Neuronal stem cell (in vitro differentiated cells): ENCODE measurements at regions not wholly inside any gene's neighbourhood (a gene's known extent, or its start where the extent isn't known, plus 50 kb on each side); places are given as distances from the start of the nearest gene placed in this dataset.

Experiments
- DNase-seq: peaks from one replicate; pipeline ENCODE4 v3.0.0-alpha.2; 2013; ENCODE audit warnings: low spot score
- H2AFZ ChIP-seq: one replicate; pipeline ENCODE4 v1.6.1; 2013; ENCODE audit warnings: mild to moderate bottlenecking, low read length, inconsistent platforms
- H2AK5ac ChIP-seq: 2 replicates; pipeline ENCODE4 v1.6.1; 2013; ENCODE audit warnings: low read depth, mild to moderate bottlenecking, inconsistent platforms, low read length, moderate library complexity, mixed read lengths
- H2BK120ac ChIP-seq: 2 replicates; pipeline ENCODE4 v1.6.1; 2013; ENCODE audit warnings: low read depth, mild to moderate bottlenecking, inconsistent platforms, low read length, moderate library complexity, mixed read lengths
- H2BK12ac ChIP-seq: one replicate; pipeline ENCODE4 v1.6.1; 2013; ENCODE audit warnings: low read length, inconsistent platforms
- H2BK15ac ChIP-seq: 2 replicates; pipeline ENCODE4 v1.6.1; 2013; ENCODE audit warnings: mild to moderate bottlenecking, low read length, inconsistent platforms, mixed read lengths
- H2BK5ac ChIP-seq: one replicate; pipeline ENCODE4 v1.6.1; 2013; ENCODE audit warnings: inconsistent platforms, mild to moderate bottlenecking, low read length, moderate library complexity
- H3K14ac ChIP-seq: one replicate; pipeline ENCODE4 v1.6.1; 2013; ENCODE audit warnings: low read length, inconsistent platforms
- H3K18ac ChIP-seq: 2 replicates; pipeline ENCODE4 v1.6.1; 2013; ENCODE audit warnings: low read length, inconsistent platforms
- H3K23ac ChIP-seq: 2 replicates; pipeline ENCODE4 v1.6.1; 2013; ENCODE audit warnings: low read depth, mild to moderate bottlenecking, mixed read lengths, low read length, inconsistent platforms; ENCODE audit not compliant: poor library complexity
- H3K27ac ChIP-seq: replicated peaks from 3 replicates; pipeline ENCODE4 v1.5.1; 2013; ENCODE audit warnings: low read length, inconsistent platforms
- H3K27me3 ChIP-seq, 3 experiments: 2 replicates each; pipeline ENCODE4 v1.6.1; 2013; ENCODE audit warnings: low read length in 3 of 3, mild to moderate bottlenecking in 2 of 3, inconsistent platforms in 1 of 3, low read depth in 1 of 3, mixed read lengths in 1 of 3, moderate library complexity in 1 of 3; ENCODE audit not compliant: control insufficient read depth in 3 of 3, insufficient read depth in 3 of 3
- H3K36me3 ChIP-seq, 2 donors: replicated peaks in 1 of 2; 2 replicates each; pipeline ENCODE4 v1.6.1; 2013; ENCODE audit warnings: low read length in 2 of 2; ENCODE audit not compliant: control insufficient read depth in 2 of 2, insufficient read depth in 2 of 2
- H3K4ac ChIP-seq: 2 replicates; pipeline ENCODE4 v1.6.1; 2013; ENCODE audit warnings: inconsistent platforms, mild to moderate bottlenecking, low read length, moderate library complexity
- H3K4me1 ChIP-seq, 2 donors: 1 replicate in 1 of 2; 2 replicates in 1 of 2; pipeline ENCODE4 v1.6.1; 2013; ENCODE audit warnings: low read length in 2 of 2, low read depth in 1 of 2; ENCODE audit not compliant: control insufficient read depth in 2 of 2, insufficient read depth in 1 of 2
- H3K4me2 ChIP-seq: one replicate; pipeline ENCODE4 v1.6.1; 2013; ENCODE audit warnings: mild to moderate bottlenecking, low read length, inconsistent platforms; ENCODE audit not compliant: insufficient read depth, poor library complexity, severe bottlenecking
- H3K4me3 ChIP-seq, 2 donors: 2 replicates each; pipeline ENCODE4 v1.5.1; 2013; ENCODE audit warnings: low read length in 2 of 2, mild to moderate bottlenecking in 2 of 2, inconsistent platforms in 1 of 2, moderate library complexity in 1 of 2
- H3K79me1 ChIP-seq: one replicate; pipeline ENCODE4 v1.6.1; 2013; ENCODE audit warnings: low read depth, mild to moderate bottlenecking, inconsistent platforms, low read length, moderate library complexity
- H3K9ac ChIP-seq: one replicate; pipeline ENCODE4 v1.6.1; 2013; ENCODE audit warnings: mild to moderate bottlenecking, low read depth, low read length, inconsistent platforms; ENCODE audit not compliant: poor library complexity
- H3K9me3 ChIP-seq, 2 donors: replicated peaks in 1 of 2; 2 replicates each; pipeline versions ENCODE3 to v1.6.1; 2013; ENCODE audit warnings: low read length in 2 of 2, mild to moderate bottlenecking in 2 of 2, inconsistent platforms in 1 of 2, low read depth in 1 of 2, mixed read lengths in 1 of 2, moderate library complexity in 1 of 2; ENCODE audit not compliant: control insufficient read depth in 2 of 2, insufficient read depth in 1 of 2
- H4K8ac ChIP-seq: one replicate; pipeline ENCODE4 v1.6.1; 2013; ENCODE audit warnings: low read depth, mild to moderate bottlenecking, inconsistent platforms, low read length, moderate library complexity
- H4K91ac ChIP-seq: one replicate; pipeline ENCODE4 v1.6.1; 2013; ENCODE audit warnings: low read length, low read depth, mild to moderate bottlenecking, inconsistent platforms; ENCODE audit not compliant: poor library complexity
- WGBS, 2 donors: extraction: QIAGEN DNeasy Blood & Tissue Kit; methylation state at CpG; one replicate each; pipeline ENCODE4 v1.1.7; 2013; ENCODE audit warnings: missing lambda C conversion rate in 2 of 2, mixed read lengths in 1 of 2; ENCODE audit not compliant: insufficient read length in 2 of 2, insufficient replicate concordance in 1 of 2; ENCODE audit errors: extremely low coverage in 2 of 2; 5-methylcytosine and 5-hydroxymethylcytosine counted together

DNA sequence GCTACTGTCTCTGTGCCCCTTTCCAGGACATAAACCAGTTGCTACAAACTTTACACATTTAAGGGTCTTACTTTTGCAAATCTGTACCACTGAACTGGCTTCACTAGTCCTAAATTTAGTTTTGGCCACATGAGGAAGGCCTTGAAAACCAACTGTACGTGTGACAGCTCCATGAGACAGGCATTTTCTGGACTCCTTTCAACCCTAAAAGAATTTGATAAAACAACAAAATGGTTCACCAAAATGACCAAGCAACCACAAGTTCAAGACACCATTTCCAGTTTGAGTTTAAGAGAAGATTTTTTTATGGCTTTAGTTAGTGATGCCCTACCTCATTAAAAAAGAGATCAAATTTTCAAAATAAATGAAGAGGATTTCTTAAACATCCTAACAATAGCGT is 246.4 kb downstream of the ZNF674 start:
- Histone ChIP-seq H3K14ac (no peak overlapping the region), H4K91ac (no peak overlapping the region), H3K18ac (no peak overlapping the region), H3K9ac (no peak overlapping the region), H4K8ac (no peak overlapping the region), H3K4me3 (no peak overlapping the region), H3K4ac (no peak overlapping the region), H2AK5ac (no peak overlapping the region), H2BK120ac (no peak overlapping the region), H3K9me3 (no peaks in the 10 kb centered on the region), H2AFZ (no peak overlapping the region), H3K23ac (no peak overlapping the region), H3K27ac (no peak overlapping the region), H2BK12ac (no peak overlapping the region), H3K4me1 (no peaks in the 10 kb centered on the region), H3K27me3 (no peaks in the 10 kb centered on the region), H2BK5ac (no peak overlapping the region), H3K36me3 (no peaks in the 10 kb centered on the region), H3K79me1 (no peaks in the 10 kb centered on the region), H2BK15ac (no peak overlapping the region), H3K4me2 (no peak overlapping the region)
- no CpG with 5 or more reads among the region's 2 CpGs for WGBS, 2 donors
- DNase-seq: no peak

DNA sequence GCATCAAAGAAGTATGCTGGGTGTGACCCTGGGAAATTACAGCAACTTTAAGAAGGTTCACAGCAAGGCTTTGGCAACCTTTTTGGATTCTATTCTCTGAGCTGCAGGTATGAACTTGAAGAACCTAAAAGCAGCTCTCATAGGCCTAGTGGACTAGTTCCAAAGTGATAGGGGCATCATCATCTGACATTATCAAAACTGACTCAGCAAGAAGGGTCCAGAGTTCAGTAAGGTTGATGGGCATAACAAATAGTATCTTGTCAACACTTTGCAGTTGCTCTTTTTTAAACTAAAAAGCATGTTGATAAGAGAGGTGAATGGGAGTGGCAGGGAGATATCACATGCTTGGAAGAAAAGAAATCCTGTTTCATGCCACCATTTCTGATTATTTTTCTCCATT is 249.3 kb downstream of the ZNF674 start:
- H2BK5ac ChIP-seq: no peak overlapping the region
- no peak overlapping the region for H3K18ac ChIP-seq
- H2BK120ac ChIP-seq: no peak overlapping the region
- H3K9me3 ChIP-seq: no peaks in the 10 kb centered on the region
- no peak overlapping the region for H4K8ac ChIP-seq
- no peak overlapping the region for H2AFZ ChIP-seq
- H3K9ac ChIP-seq: no peak overlapping the region
- H3K4me1 ChIP-seq: no peaks in the 10 kb centered on the region
- H3K4ac ChIP-seq: no peak overlapping the region
- DNase-seq: no peak
- no peaks in the 10 kb centered on the region for H3K27me3 ChIP-seq
- H2BK12ac ChIP-seq: no peak overlapping the region
- no peak overlapping the region for H2BK15ac ChIP-seq
- no peak overlapping the region for H4K91ac ChIP-seq
- no peak overlapping the region for H3K4me2 ChIP-seq
- H3K14ac ChIP-seq: no peak overlapping the region
- H3K36me3 ChIP-seq: no peaks in the 10 kb centered on the region
- H2AK5ac ChIP-seq: no peak overlapping the region
- H3K27ac ChIP-seq: no peak overlapping the region
- no peaks in the 10 kb centered on the region for H3K79me1 ChIP-seq
- no peak overlapping the region for H3K4me3 ChIP-seq
- no peak overlapping the region for H3K23ac ChIP-seq

DNA sequence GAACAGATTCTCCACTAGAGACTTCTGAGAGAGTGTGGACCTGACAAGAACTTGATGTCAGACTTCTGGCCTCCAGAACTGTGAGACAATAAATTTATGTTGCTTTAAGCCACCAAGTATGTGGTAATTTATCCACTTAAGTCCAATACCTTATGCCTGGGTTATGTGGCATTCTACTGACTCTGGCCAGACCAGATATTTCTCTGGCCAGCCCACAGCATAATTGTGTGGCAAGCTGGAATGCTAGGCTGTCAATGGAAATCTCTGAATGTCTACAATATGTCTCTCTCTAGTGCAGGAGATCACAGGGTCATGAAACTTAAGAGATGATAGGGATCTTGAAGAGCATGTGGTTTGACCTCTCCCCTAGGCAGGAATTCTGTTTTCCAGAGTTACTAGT is 251.0 kb downstream of the ZNF674 start:
- Histone ChIP-seq H3K9me3 (no peaks in the 10 kb centered on the region), H3K14ac (no peak overlapping the region), H3K27me3 (no peaks in the 10 kb centered on the region), H2BK15ac (no peak overlapping the region), H3K36me3 (no peaks in the 10 kb centered on the region), H2AK5ac (no peak overlapping the region), H3K18ac (no peak overlapping the region), H2BK120ac (no peak overlapping the region), H4K91ac (no peak overlapping the region), H3K4ac (no peak overlapping the region), H2BK5ac (no peak overlapping the region), H2BK12ac (no peak overlapping the region), H3K4me1 (no peaks in the 10 kb centered on the region), H4K8ac (no peak overlapping the region), H3K23ac (no peak overlapping the region), H2AFZ (no peak overlapping the region), H3K9ac (no peak overlapping the region), H3K79me1 (no peaks in the 10 kb centered on the region), H3K27ac (no peak overlapping the region), H3K4me2 (no peak overlapping the region), H3K4me3 (no peak overlapping the region)
- DNase-seq: no peak

DNA sequence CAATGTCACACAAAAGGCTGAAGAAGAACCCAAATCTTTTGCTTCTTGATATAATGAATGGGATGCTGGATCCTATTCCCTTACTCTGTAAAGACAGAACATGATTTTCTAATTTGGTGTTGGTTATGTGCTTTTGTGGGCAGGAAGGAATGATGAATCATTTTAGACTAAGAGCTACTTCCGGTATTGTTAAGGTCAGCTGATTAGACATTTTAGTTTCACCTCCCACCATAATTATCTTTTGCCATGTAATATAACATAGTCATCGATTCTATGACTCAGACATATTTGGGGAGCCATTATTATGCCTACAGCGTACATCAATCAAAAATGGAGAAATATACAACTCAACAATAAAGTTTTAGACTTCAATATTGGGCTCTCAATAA is 265.3 kb downstream of the ZNF674 start:
- H4K8ac ChIP-seq: no peak overlapping the region
- H3K9ac ChIP-seq: no peak overlapping the region
- H3K4ac ChIP-seq: no peak overlapping the region
- no peak overlapping the region for H3K18ac ChIP-seq
- H3K23ac ChIP-seq: no peak overlapping the region
- no peak overlapping the region for H4K91ac ChIP-seq
- no peak overlapping the region for H2BK120ac ChIP-seq
- H3K27ac ChIP-seq: no peak overlapping the region
- H2AK5ac ChIP-seq: no peak overlapping the region
- H2BK15ac ChIP-seq: no peak overlapping the region
- no peaks in the 10 kb centered on the region for H3K27me3 ChIP-seq
- whole genome bisulfite sequencing, 2 donors: no CpG with 5 or more reads among the region's 3 CpGs
- H3K4me2 ChIP-seq: no peak overlapping the region
- no peaks in the 10 kb centered on the region for H3K9me3 ChIP-seq
- no peak overlapping the region for H3K14ac ChIP-seq
- H2AFZ ChIP-seq: no peak overlapping the region
- no peaks in the 10 kb centered on the region for H3K79me1 ChIP-seq
- H3K36me3 ChIP-seq: no peaks in the 10 kb centered on the region
- H2BK5ac ChIP-seq: no peak overlapping the region
- H2BK12ac ChIP-seq: no peak overlapping the region
- H3K4me3 ChIP-seq: no peak overlapping the region
- no peak for DNase-seq
- peaks cover 0 to 6% of the 10 kb centered on the region in 2 donors for H3K4me1 ChIP-seq
